ENCODE measurements at regions not wholly inside any gene's neighbourhood (a gene's known extent, or its start where the extent isn't known, plus 50 kb on each side); places are given as distances from the start of the nearest gene placed in this dataset.

DNA sequence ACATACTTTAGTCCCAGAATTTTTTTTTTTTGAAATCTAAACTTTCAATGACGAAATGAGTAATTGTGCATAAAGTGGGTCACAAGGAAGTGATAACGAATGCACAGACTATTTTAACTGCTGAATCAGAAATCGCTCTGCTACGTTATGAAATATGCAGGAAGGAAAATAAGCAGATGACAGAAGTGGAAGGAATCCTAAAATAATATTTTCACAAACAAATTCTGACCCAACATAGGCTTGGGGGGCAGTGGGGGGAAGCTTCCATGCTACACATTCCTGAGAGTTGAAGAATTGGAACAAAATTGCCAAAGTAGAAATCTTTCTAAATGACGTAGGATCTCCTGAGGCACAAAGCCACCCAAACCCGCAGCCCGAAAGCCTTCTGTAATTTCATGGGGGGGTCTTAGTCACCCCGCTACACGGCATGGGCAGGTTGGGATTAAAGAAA is 89.6 kb downstream of the ARF6 start:
- no peak for TF ChIP-seq EZH2 (IDR thresholded peaks at IDR 0.05; ENCODE audit: borderline replicate concordance, low read length)
- TF ChIP-seq, protein P1, sequence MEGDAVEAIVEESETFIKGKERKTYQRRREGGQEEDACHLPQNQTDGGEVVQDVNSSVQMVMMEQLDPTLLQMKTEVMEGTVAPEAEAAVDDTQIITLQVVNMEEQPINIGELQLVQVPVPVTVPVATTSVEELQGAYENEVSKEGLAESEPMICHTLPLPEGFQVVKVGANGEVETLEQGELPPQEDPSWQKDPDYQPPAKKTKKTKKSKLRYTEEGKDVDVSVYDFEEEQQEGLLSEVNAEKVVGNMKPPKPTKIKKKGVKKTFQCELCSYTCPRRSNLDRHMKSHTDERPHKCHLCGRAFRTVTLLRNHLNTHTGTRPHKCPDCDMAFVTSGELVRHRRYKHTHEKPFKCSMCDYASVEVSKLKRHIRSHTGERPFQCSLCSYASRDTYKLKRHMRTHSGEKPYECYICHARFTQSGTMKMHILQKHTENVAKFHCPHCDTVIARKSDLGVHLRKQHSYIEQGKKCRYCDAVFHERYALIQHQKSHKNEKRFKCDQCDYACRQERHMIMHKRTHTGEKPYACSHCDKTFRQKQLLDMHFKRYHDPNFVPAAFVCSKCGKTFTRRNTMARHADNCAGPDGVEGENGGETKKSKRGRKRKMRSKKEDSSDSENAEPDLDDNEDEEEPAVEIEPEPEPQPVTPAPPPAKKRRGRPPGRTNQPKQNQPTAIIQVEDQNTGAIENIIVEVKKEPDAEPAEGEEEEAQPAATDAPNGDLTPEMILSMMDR (IDR thresholded peaks at IDR 0.05; ENCODE audit: low read length), result no peak
